ENCODE measurements at regions not wholly inside any gene's neighbourhood (a gene's known extent, or its start where the extent isn't known, plus 50 kb on each side); places are given as distances from the start of the nearest gene placed in this dataset.

DNA sequence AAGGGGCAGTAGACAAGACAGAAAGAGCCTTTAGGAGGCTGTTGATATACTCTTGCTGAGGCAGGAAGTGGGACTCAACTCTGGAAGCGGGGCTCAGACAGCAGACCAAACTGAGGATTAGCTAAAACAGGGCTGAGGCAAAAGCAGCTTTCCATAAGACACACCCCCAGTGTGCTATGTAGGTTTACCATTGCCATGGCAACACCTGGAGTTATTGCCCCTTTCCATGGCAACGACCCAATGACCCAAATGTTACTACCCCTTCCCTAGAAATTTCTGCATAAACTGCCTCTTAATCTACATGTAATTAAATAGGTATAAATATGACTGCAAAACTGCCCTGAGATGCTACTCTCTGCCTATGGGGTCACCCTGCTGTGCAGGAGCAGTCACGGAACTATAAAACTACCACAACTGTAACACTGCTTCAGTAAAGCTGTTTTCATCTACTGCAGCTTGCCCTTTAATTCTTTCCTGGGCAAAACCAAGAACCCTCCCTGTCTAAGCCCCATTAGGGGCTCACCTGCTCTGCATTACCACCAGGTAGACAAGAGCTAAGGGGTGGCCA, 348.4 kb upstream of the PODXL start:
- TF ChIP-seq L3MBTL2 (conservative IDR thresholded peaks at IDR 0.05) = no peak
- TF ChIP-seq FOXK2 (IDR thresholded peaks at IDR 0.05) = no peak
- no peak for TF ChIP-seq SP1 (IDR thresholded peaks at IDR 0.05)
- TF ChIP-seq FOXA1 (IDR thresholded peaks at IDR 0.05) = no peak
- TF ChIP-seq BHLHE40 (IDR thresholded peaks at IDR 0.05; ENCODE audit: borderline replicate concordance) = no peak
- no peak for TF ChIP-seq TARDBP (IDR thresholded peaks at IDR 0.05)
- no peak for TF ChIP-seq CTBP1 (IDR thresholded peaks at IDR 0.05; ENCODE audit: borderline replicate concordance)
- no peak for TF ChIP-seq ZNF384 (IDR thresholded peaks at IDR 0.05)
- no peak for TF ChIP-seq HDGF (IDR thresholded peaks at IDR 0.05; ENCODE audit: borderline replicate concordance)
- no peak for TF ChIP-seq ELF4 (IDR thresholded peaks at IDR 0.05)
- POLR2A ChIA-PET = no interaction called here
- CTCF ChIA-PET = interaction anchor here (0.6 kb wide), 1 partner anchor 347 kb away, joined by 3 read pairs; no protein-coding TSS in a partner anchor
- no peak for DNase-seq (ENCODE audit: extremely low spot score)

DNA sequence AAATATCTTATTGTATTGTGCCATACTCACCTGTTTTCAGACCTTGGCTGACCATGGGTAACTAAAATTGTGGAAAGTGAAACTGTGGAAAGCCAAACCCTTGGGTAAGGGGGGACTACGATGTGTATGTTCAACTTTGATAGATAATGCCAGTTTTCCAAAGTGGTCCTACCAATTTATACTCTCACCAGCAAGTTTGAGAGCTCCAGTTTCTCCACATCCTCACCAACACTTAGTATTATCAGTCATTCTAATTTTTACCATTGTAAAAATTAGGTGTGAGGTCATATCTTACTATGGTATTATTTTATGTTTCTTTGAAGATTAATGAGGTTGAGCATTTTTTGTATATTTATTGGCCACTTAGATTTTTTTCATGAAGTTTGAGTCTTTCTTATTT, 346.9 kb upstream of the PODXL start:
- CTCF ChIA-PET = no interaction called here
- DNase-seq (ENCODE audit: extremely low spot score) = no peak
- POLR2A ChIA-PET = no interaction called here
- no peak for TF ChIP-seq FOXM1 (IDR thresholded peaks at IDR 0.05; ENCODE audit: borderline replicate concordance)

DNA sequence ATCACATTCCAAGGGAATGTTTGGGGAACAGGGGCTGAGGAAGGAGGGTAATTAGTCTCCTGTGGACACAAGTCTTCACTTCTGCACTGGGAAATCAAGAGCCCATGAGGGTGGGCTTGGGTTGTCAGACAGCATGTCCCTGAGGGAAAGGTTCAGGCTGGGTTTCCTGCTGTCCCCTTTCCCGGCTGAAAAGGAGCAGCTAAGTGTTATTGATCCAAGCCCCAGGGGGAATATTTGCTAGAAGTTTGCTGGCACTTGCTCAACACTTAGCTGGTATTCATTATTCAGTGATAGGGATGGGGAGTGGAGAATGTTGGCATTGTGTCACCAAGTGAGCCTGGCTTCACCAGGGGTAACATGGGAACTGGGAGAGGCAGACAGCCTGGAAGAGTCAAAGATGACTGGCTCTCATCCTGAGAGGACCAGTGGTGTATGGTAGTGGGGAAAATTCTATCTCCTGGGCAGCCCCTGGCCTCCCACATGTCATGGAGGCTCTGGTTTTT, 344.4 kb upstream of the PODXL start:
- ChIA-PET POLR2A (no interaction called here), CTCF (no interaction called here)
- TF ChIP-seq LEF1 (IDR thresholded peaks at IDR 0.05; ENCODE audit: borderline replicate concordance) (no peak), FOXM1 (IDR thresholded peaks at IDR 0.05; ENCODE audit: borderline replicate concordance) (no peak), L3MBTL2 (conservative IDR thresholded peaks at IDR 0.05) (no peak)
- no peak for DNase-seq (ENCODE audit: extremely low spot score)

DNA sequence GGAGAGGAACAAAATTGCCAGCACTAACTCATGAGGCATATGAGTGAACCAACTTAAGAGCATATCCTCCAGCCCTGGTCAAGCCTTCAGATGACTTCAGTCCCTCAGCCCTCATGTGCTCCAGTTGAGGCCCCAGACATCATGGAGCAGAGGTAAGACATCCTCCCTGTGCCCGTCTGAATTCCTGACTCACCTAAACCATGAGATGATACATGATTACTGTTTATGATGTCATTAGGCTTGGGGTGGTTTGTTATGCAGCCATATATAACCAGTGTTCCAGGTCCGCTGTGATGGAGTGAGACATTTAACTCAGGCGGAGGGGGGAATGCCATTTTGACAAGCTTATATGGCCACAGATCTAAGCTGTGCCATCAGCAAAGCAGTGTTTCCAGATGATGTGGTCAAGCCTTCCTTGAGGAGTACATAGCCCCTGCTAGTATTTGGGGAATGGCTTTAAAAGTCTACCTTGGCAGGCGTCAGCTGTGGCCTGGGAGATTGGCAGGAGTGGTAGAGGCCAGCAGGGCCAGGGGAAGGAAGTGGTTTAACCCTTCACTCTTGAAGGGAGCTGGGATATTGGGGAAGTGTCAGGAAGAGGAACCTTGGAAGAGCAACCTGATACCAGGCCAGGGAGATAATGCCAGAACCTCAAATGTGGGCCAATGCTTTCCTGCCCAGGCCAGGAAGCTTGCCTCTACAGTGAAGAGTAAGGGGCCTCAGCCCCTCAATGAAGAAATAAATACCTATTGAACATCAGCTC, 343.0 kb upstream of the PODXL start:
- ChIA-PET POLR2A (no interaction called here), CTCF (no interaction called here)
- TF ChIP-seq, protein P1, sequence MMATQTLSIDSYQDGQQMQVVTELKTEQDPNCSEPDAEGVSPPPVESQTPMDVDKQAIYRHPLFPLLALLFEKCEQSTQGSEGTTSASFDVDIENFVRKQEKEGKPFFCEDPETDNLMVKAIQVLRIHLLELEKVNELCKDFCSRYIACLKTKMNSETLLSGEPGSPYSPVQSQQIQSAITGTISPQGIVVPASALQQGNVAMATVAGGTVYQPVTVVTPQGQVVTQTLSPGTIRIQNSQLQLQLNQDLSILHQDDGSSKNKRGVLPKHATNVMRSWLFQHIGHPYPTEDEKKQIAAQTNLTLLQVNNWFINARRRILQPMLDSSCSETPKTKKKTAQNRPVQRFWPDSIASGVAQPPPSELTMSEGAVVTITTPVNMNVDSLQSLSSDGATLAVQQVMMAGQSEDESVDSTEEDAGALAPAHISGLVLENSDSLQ (IDR thresholded peaks at IDR 0.05) = no peak
- TF ChIP-seq FOXM1 (IDR thresholded peaks at IDR 0.05; ENCODE audit: borderline replicate concordance) (no peak), TARDBP (IDR thresholded peaks at IDR 0.05) (no peak)
- no peak for DNase-seq (ENCODE audit: extremely low spot score)

DNA sequence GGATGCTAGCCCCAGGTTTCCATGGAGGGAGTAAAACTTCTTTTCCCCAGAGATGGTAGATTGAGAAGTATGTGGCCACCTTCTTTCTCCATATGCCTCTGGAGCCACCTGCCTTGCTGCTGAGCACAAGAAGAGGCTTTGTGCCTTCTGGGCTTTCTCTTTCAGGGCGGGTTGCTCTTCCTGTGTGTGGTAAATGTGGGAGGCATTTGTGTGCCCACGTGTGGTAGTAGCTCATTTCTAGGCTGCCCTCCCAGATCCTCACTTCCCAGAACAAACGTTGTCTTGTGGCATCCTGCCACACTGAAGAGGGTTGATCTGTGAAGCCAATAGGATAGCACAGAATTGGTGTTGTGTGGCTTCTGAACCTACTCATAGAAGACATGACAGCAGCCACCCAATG, 342.0 kb upstream of the PODXL start:
- DNase-seq (ENCODE audit: extremely low spot score) = no peak
- CTCF ChIA-PET = no interaction called here
- POLR2A ChIA-PET = no interaction called here
- TF ChIP-seq SP1 (IDR thresholded peaks at IDR 0.05) (no peak), CTBP1 (IDR thresholded peaks at IDR 0.05; ENCODE audit: borderline replicate concordance) (no peak), NFRKB (IDR thresholded peaks at IDR 0.05) (no peak), FOXA1 (IDR thresholded peaks at IDR 0.05) (no peak), BHLHE40 (IDR thresholded peaks at IDR 0.05; ENCODE audit: borderline replicate concordance) (no peak), LEF1 (IDR thresholded peaks at IDR 0.05; ENCODE audit: borderline replicate concordance) (no peak), FOXM1 (IDR thresholded peaks at IDR 0.05; ENCODE audit: borderline replicate concordance) (no peak), HDGF (IDR thresholded peaks at IDR 0.05; ENCODE audit: borderline replicate concordance) (no peak), ELF4 (IDR thresholded peaks at IDR 0.05) (no peak), FOXK2 (IDR thresholded peaks at IDR 0.05) (no peak), ARNT (IDR thresholded peaks at IDR 0.05) (no peak), SUZ12 (IDR thresholded peaks at IDR 0.05) (no peak), TARDBP (IDR thresholded peaks at IDR 0.05) (no peak), ZNF384 (IDR thresholded peaks at IDR 0.05) (no peak), L3MBTL2 (conservative IDR thresholded peaks at IDR 0.05) (no peak)
- TF ChIP-seq, protein P1 (IDR thresholded peaks at IDR 0.05) = no peak

DNA sequence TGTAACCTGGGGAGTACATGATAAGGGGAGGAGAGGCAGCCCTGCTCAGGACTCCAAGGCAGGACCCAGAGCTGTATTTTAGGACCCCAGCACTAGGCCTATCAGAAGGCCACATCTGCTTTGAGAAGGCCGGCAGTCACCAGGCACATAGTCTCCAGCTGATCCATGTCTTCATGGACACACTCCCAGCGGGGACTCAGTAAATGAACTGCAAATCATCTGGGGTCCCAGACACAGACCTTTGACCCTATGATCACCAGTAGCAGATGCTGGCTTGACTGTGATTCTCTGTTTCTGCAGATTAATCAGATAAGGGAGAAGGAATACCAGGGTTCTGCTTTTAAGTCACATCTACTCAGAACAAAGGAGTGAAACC, 341.4 kb upstream of the PODXL start:
- ChIA-PET POLR2A (interaction anchor here (1.0 to 1.1 kb wide), 2 partner anchors 52 to 132 kb away, joined by 3 read pairs; no protein-coding TSS in a partner anchor), CTCF (interaction anchor here (0.7 to 1.2 kb wide), 3 partner anchors 9 to 40 kb away, joined by 3 to 4 read pairs (median 3); no protein-coding TSS in a partner anchor)
- no peak for DNase-seq (ENCODE audit: extremely low spot score)
- no peak for TF ChIP-seq NFRKB (IDR thresholded peaks at IDR 0.05)
- TF ChIP-seq L3MBTL2 (conservative IDR thresholded peaks at IDR 0.05) = no peak

DNA sequence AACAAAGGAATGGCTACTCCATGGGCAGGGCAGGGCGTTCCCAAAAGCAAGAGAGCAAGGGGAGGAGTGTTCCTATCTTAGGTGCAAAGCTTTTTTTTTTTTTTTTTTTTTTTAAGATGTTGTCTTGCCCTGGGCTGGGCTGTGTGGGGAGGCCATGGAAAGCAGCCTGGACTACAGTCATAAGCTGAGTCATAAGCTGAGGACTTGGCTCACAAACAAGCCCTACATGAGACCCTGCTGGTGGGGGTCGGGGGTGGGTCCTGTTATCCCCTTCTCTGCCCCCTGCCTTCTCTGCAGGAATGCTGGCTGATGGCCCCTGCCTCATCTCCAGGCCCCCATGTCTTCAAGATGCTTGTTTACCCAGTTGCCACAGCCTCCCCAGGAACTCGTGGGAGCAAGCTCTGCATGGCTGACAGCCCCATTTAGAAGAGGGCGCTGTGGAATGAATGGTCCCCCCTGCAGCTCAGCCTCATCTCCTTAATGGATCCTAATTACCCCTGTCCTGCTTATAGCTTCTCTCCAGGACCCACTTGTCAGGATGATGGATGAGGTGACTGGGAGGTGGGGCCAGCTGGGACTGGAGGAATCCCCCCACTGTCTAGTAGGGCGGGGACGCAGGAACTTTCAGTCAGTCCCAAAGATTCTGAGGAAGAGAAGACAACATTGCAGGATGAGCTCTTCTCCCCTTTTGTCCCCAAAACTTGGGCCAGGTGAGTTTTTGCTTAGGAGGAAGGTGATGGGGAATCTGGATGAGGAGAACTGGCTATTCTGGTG, 340.8 kb upstream of the PODXL start:
- ChIA-PET POLR2A (interaction anchor here (0.6 to 1.1 kb wide), 3 partner anchors 52 to 792 kb away, joined by 3 to 6 read pairs (median 3); no protein-coding TSS in a partner anchor), CTCF (interaction anchor here (0.7 to 1.2 kb wide), 4 partner anchors 8 to 40 kb away, joined by 3 to 4 read pairs (median 3); no protein-coding TSS in a partner anchor)
- TF ChIP-seq FOXK2 (IDR thresholded peaks at IDR 0.05) (no peak), FOXA1 (IDR thresholded peaks at IDR 0.05) (0 out of 2 replicates have a peak, but pooled peaks have one; percentile 18), ELF4 (IDR thresholded peaks at IDR 0.05) (no peak), ZNF384 (IDR thresholded peaks at IDR 0.05) (peak; percentile 95), FOXM1 (IDR thresholded peaks at IDR 0.05; ENCODE audit: borderline replicate concordance) (peak; percentile 67), CTBP1 (IDR thresholded peaks at IDR 0.05; ENCODE audit: borderline replicate concordance) (peak; percentile 74; the same call in 1 of the 2 replicates), LEF1 (IDR thresholded peaks at IDR 0.05; ENCODE audit: borderline replicate concordance) (no peak)
- TF ChIP-seq, protein P1 (IDR thresholded peaks at IDR 0.05) = peak; percentile 95
- peak; percentile 51 for DNase-seq (ENCODE audit: extremely low spot score)
